ENCODE measurements at regions not wholly inside any gene's neighbourhood (a gene's known extent, or its start where the extent isn't known, plus 50 kb on each side); places are given as distances from the start of the nearest gene placed in this dataset.

DNA sequence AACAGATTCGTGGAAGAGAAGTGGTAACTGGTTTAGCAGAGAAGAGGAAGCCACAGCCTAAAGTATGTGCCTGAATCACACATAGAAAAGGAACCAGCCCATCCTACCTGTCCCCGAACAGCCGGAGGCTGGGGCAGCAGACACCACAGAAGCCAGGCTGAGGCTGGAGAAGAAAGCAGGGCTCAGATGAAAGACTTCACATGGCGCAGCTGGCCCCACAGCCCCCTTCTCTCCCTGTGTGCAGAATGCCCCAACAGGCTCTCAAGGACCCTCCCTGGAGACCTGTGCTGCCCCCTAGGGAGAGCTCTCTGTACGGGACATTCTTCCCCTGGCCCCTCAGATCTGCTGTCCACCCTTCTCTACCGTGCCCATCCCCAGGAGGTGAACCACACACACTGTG is 83.5 kb upstream of the RAB12 start:
- TF ChIP-seq, protein P1, sequence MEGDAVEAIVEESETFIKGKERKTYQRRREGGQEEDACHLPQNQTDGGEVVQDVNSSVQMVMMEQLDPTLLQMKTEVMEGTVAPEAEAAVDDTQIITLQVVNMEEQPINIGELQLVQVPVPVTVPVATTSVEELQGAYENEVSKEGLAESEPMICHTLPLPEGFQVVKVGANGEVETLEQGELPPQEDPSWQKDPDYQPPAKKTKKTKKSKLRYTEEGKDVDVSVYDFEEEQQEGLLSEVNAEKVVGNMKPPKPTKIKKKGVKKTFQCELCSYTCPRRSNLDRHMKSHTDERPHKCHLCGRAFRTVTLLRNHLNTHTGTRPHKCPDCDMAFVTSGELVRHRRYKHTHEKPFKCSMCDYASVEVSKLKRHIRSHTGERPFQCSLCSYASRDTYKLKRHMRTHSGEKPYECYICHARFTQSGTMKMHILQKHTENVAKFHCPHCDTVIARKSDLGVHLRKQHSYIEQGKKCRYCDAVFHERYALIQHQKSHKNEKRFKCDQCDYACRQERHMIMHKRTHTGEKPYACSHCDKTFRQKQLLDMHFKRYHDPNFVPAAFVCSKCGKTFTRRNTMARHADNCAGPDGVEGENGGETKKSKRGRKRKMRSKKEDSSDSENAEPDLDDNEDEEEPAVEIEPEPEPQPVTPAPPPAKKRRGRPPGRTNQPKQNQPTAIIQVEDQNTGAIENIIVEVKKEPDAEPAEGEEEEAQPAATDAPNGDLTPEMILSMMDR (conservative IDR thresholded peaks at IDR 0.05; ENCODE audit: low read depth, low read length) = no peak
- no peak for TF ChIP-seq POLR2A (IDR thresholded peaks at IDR 0.05; ENCODE audit: low read depth, low read length)
- no peak for TF ChIP-seq CHD1 (IDR thresholded peaks at IDR 0.05; ENCODE audit: low read depth, low read length)
- no peak for TF ChIP-seq RCOR1 (IDR thresholded peaks at IDR 0.05; ENCODE audit: insufficient replicate concordance, low read length)
- TF ChIP-seq MAFK (IDR thresholded peaks at IDR 0.05; ENCODE audit: low read depth, low read length) = no peak
- TF ChIP-seq MXI1 (IDR thresholded peaks at IDR 0.05; ENCODE audit: borderline replicate concordance, low read depth, low read length) = no peak
- TF ChIP-seq RAD21 (IDR thresholded peaks at IDR 0.05; ENCODE audit: low read length) = no peak
